ENCODE measurements at regions not wholly inside any gene's neighbourhood (a gene's known extent, or its start where the extent isn't known, plus 50 kb on each side); places are given as distances from the start of the nearest gene placed in this dataset.
A peak's percentile ranks its signal among the peaks of the same experiment; 100 is the strongest.

DNA sequence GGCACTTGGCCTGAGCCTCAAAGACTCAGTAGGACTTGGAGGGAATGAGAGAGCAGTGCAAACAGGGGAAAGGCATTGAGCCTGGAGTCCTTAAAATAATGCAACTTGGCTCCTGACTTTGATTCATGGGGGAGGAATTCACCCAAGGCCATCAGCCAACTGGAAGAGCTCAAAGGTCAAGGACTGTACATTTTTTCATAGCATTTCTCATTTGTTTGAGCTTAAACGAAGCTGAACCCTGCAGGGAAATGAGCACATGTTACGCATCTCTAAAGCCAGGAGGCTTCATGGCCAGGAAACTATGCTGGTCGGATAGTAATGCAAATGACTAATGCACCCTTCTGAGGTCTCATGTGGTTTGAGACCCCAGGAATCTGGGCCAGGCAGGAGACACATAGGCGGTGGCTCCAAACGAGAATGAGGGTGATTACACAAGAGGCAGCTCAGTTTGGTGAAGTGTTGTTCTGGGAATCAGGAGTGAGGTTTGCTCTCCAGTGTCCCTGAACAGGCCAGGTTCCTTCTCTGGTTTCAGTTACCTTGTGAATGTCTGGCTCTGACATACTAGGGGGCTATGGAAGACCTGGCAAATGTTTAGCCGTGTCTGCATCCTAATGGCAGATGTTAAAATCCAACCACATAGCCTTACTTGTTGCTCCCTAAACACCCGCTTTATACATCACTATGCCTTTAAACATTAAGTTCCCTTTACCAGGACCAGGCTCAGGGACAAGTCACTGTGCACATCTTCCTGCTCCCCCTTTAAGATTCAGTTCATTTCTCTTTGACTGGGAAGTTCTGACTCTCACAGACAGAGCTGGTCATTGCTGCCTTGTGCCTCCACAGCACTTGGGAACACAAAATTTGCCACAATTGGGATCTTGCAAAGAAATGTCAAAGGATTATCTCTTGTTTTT, 503.9 kb upstream of the USP24 start:
- Histone ChIP-seq H3K9me2 (replicated peaks; ENCODE audit: low read length) (no peaks in the 10 kb centered on the region), H3K79me2 (ENCODE audit: low read length) (no peaks in the 10 kb centered on the region), H3K36me3 (ENCODE audit: low read depth, low read length) (no peaks in the 10 kb centered on the region), H3K27me3 (ENCODE audit: low read length) (no peaks in the 10 kb centered on the region), H3F3A (ENCODE audit: low read length, unreplicated experiment) (peaks cover 6% of the 10 kb centered on the region), H3K4me3 (ENCODE audit: low read length) (no peak overlapping the region), H3K9me3 (ENCODE audit: low read length) (no peaks in the 10 kb centered on the region), H3K4me1 (ENCODE audit: insufficient read depth, low read length) (peaks cover 37% of the 10 kb centered on the region), H3K4me2 (ENCODE audit: low read length) (peak overlapping the region; percentile 21), H3K27ac (ENCODE audit: low read length) (peak overlapping the region; percentile 54), H3K9ac (ENCODE audit: low read length) (no peak overlapping the region), H2AFZ (ENCODE audit: low read length) (peak overlapping the region; percentile 28; the same call in 1 of the 2 replicates), H4K20me1 (ENCODE audit: low read length) (no peaks in the 10 kb centered on the region)
- peak; percentile 81 for ATAC-seq
- CTCF ChIA-PET, result no interaction called here
- intact Hi-C loops (cut with micrococcal nuclease), result no loop called here
- POLR2A ChIA-PET (ENCODE audit: unreplicated experiment), result interaction anchor here (0.6 kb wide), 2 partner anchors 35 to 958 kb away, joined by 3 to 4 read pairs; no protein-coding TSS in a partner anchor
- DNase-seq, result peak; percentile 93
- BruUV-seq (replicated peaks), result no TSS peak
- TF ChIP-seq EZH2phosphoT487 (IDR thresholded peaks at IDR 0.05; ENCODE audit: borderline replicate concordance, low read length), result no peak
- TF ChIP-seq, protein P1, sequence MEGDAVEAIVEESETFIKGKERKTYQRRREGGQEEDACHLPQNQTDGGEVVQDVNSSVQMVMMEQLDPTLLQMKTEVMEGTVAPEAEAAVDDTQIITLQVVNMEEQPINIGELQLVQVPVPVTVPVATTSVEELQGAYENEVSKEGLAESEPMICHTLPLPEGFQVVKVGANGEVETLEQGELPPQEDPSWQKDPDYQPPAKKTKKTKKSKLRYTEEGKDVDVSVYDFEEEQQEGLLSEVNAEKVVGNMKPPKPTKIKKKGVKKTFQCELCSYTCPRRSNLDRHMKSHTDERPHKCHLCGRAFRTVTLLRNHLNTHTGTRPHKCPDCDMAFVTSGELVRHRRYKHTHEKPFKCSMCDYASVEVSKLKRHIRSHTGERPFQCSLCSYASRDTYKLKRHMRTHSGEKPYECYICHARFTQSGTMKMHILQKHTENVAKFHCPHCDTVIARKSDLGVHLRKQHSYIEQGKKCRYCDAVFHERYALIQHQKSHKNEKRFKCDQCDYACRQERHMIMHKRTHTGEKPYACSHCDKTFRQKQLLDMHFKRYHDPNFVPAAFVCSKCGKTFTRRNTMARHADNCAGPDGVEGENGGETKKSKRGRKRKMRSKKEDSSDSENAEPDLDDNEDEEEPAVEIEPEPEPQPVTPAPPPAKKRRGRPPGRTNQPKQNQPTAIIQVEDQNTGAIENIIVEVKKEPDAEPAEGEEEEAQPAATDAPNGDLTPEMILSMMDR (conservative IDR thresholded peaks at IDR 0.05; ENCODE audit: low read depth, low read length), result no peak
- no peak for TF ChIP-seq EZH2 (IDR thresholded peaks at IDR 0.05; ENCODE audit: low read length, unreplicated experiment)

DNA sequence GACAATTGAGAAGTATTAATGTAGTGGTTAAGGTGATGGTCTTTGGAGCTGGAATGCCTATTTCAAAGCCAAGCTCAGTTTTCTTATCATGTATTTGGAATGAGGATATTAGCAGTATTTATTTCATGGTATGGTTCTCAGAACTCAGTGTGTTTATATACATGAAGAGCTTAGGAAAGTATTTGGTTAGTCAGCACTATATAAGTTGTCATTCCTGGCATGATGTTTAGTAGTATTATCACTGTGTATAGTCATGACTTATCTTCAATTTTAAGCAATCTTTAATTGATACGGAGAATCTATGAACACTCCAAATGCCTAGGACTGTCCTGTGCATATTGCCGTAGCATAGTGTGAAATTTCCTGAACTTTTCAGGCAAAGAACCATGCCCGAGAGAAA, 501.9 kb upstream of the USP24 start:
- POLR2A ChIA-PET (ENCODE audit: unreplicated experiment), result no interaction called here
- TF ChIP-seq, protein P1 (conservative IDR thresholded peaks at IDR 0.05; ENCODE audit: low read depth, low read length), result no peak
- TF ChIP-seq EZH2phosphoT487 (IDR thresholded peaks at IDR 0.05; ENCODE audit: borderline replicate concordance, low read length) (no peak), EZH2 (IDR thresholded peaks at IDR 0.05; ENCODE audit: low read length, unreplicated experiment) (no peak)

DNA sequence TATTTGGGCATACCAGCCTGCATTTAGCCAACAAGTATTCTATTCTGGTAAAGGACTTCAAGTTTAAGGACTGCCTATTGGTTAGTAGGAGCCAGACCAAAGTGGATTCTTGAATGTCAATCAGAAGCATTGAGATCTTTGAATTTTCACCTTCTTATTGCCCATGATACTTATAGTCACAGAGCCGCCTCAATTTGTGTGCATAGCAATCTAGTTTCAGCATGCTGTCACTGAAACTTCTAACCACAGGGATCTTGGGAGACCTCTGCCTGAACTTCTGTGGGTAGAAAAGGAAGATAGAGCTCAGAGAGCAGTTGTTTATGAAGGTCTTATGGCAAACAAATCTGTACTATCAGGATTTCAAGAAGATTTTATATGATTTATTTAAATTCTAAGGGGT, 501.4 kb upstream of the USP24 start:
- BruUV-seq (replicated peaks), result no TSS peak
- POLR2A ChIA-PET (ENCODE audit: unreplicated experiment), result no interaction called here
- H3K9me2 ChIP-seq (replicated peaks; ENCODE audit: low read length), result no peaks in the 10 kb centered on the region
- H3K9ac ChIP-seq (ENCODE audit: low read length), result no peak overlapping the region
- H3K4me3 ChIP-seq (ENCODE audit: low read length), result no peak overlapping the region
- no peak overlapping the region for H3K4me2 ChIP-seq (ENCODE audit: low read length)
- TF ChIP-seq, protein P1 (conservative IDR thresholded peaks at IDR 0.05; ENCODE audit: low read depth, low read length), result no peak
- TF ChIP-seq EZH2 (IDR thresholded peaks at IDR 0.05; ENCODE audit: low read length, unreplicated experiment) (no peak), EZH2phosphoT487 (IDR thresholded peaks at IDR 0.05; ENCODE audit: borderline replicate concordance, low read length) (no peak)
- no peaks in the 10 kb centered on the region for H3K27me3 ChIP-seq (ENCODE audit: low read length)
- H3K36me3 ChIP-seq (ENCODE audit: low read depth, low read length), result no peaks in the 10 kb centered on the region
- CTCF ChIA-PET, result no interaction called here
- no peaks in the 10 kb centered on the region for H4K20me1 ChIP-seq (ENCODE audit: low read length)
- ATAC-seq (no peak), DNase-seq (no peak)
- H3K27ac ChIP-seq (ENCODE audit: low read length), result no peak overlapping the region
- peaks cover 6% of the 10 kb centered on the region for H3F3A ChIP-seq (ENCODE audit: low read length, unreplicated experiment)
- H3K9me3 ChIP-seq (ENCODE audit: low read length), result no peaks in the 10 kb centered on the region
- intact Hi-C loops (cut with micrococcal nuclease), result no loop called here
- peaks cover 36% of the 10 kb centered on the region for H3K4me1 ChIP-seq (ENCODE audit: insufficient read depth, low read length)
- no peak overlapping the region for H2AFZ ChIP-seq (ENCODE audit: low read length)
- H3K79me2 ChIP-seq (ENCODE audit: low read length), result no peaks in the 10 kb centered on the region

More for the DNA sequence above, 501.9 kb upstream of the USP24 start:
- DNase-seq, result peak; percentile 12
- CTCF ChIA-PET, result no interaction called here
- peaks cover 36% of the 10 kb centered on the region for H3K4me1 ChIP-seq (ENCODE audit: insufficient read depth, low read length)
- H3K9me2 ChIP-seq (replicated peaks; ENCODE audit: low read length), result no peaks in the 10 kb centered on the region
- H3K9ac ChIP-seq (ENCODE audit: low read length), result no peak overlapping the region
- no peak overlapping the region for H2AFZ ChIP-seq (ENCODE audit: low read length)
- no peaks in the 10 kb centered on the region for H4K20me1 ChIP-seq (ENCODE audit: low read length)
- H3K4me2 ChIP-seq (ENCODE audit: low read length), result no peak overlapping the region
- no peak overlapping the region for H3K4me3 ChIP-seq (ENCODE audit: low read length)
- no peak overlapping the region for H3K27ac ChIP-seq (ENCODE audit: low read length)
- H3K9me3 ChIP-seq (ENCODE audit: low read length), result no peaks in the 10 kb centered on the region
- no TSS peak for BruUV-seq (replicated peaks)
- H3K27me3 ChIP-seq (ENCODE audit: low read length), result no peaks in the 10 kb centered on the region
- peaks cover 6% of the 10 kb centered on the region for H3F3A ChIP-seq (ENCODE audit: low read length, unreplicated experiment)
- no peak for ATAC-seq
- intact Hi-C loops (cut with micrococcal nuclease), result no loop called here
- no peaks in the 10 kb centered on the region for H3K36me3 ChIP-seq (ENCODE audit: low read depth, low read length)
- H3K79me2 ChIP-seq (ENCODE audit: low read length), result no peaks in the 10 kb centered on the region
